ENCODE measurements at regions not wholly inside any gene's neighbourhood (a gene's known extent, or its start where the extent isn't known, plus 50 kb on each side); places are given as distances from the start of the nearest gene placed in this dataset.

GRCh38 chr3:14600856-14601610, 50.5 kb upstream of the CCDC174 start:
- Histone ChIP-seq H3K27ac (ENCODE audit: low read length) (no peak overlapping the region), H3K4me1 (ENCODE audit: insufficient read depth, low read length) (no peaks in the 10 kb centered on the region), H3F3A (ENCODE audit: low read length, unreplicated experiment) (no peaks in the 10 kb centered on the region), H3K9me3 (ENCODE audit: low read length) (no peaks in the 10 kb centered on the region), H3K27me3 (ENCODE audit: low read length) (peaks cover 27% of the 10 kb centered on the region), H3K4me2 (ENCODE audit: low read length) (no peak overlapping the region), H4K20me1 (ENCODE audit: low read length) (no peaks in the 10 kb centered on the region), H3K4me3 (ENCODE audit: low read length) (no peak overlapping the region), H3K9ac (ENCODE audit: low read length) (no peak overlapping the region), H2AFZ (ENCODE audit: low read length) (no peak overlapping the region), H3K9me2 (replicated peaks; ENCODE audit: low read length) (no peaks in the 10 kb centered on the region; the same call in 1 of the 2 replicates), H3K79me2 (ENCODE audit: low read length) (no peaks in the 10 kb centered on the region), H3K36me3 (ENCODE audit: low read depth, low read length) (no peaks in the 10 kb centered on the region)
- ATAC-seq (no peak), DNase-seq (no peak)
- intact Hi-C loops (cut with micrococcal nuclease), result no loop called here
- TF ChIP-seq EZH2 (IDR thresholded peaks at IDR 0.05; ENCODE audit: low read length, unreplicated experiment) (no peak), CTCF (conservative IDR thresholded peaks at IDR 0.05; ENCODE audit: low read depth, low read length) (no peak), EZH2phosphoT487 (IDR thresholded peaks at IDR 0.05; ENCODE audit: borderline replicate concordance, low read length) (no peak)
- CTCF ChIA-PET, result no interaction called here
- POLR2A ChIA-PET (ENCODE audit: unreplicated experiment), result no interaction called here
- no TSS peak for BruUV-seq (replicated peaks)

- no peaks in the 10 kb centered on the region for H3K79me2 ChIP-seq (ENCODE audit: low read length)
- BruUV-seq (replicated peaks), result no TSS peak
- no peaks in the 10 kb centered on the region; the same call in 1 of the 2 replicates for H3K9me2 ChIP-seq (replicated peaks; ENCODE audit: low read length)
- intact Hi-C loops (cut with micrococcal nuclease), result no loop called here
- H3K36me3 ChIP-seq (ENCODE audit: low read depth, low read length), result no peaks in the 10 kb centered on the region
- no peaks in the 10 kb centered on the region for H4K20me1 ChIP-seq (ENCODE audit: low read length)
- H2AFZ ChIP-seq (ENCODE audit: low read length), result no peak overlapping the region
- POLR2A ChIA-PET (ENCODE audit: unreplicated experiment), result no interaction called here
- H3K27me3 ChIP-seq (ENCODE audit: low read length), result peaks cover 27% of the 10 kb centered on the region
- H3K27ac ChIP-seq (ENCODE audit: low read length), result no peak overlapping the region
- no peak for DNase-seq
- CTCF ChIA-PET, result no interaction called here
- H3K4me2 ChIP-seq (ENCODE audit: low read length), result no peak overlapping the region
- no peak for ATAC-seq
- no peaks in the 10 kb centered on the region for H3F3A ChIP-seq (ENCODE audit: low read length, unreplicated experiment)
- no peaks in the 10 kb centered on the region for H3K9me3 ChIP-seq (ENCODE audit: low read length)
- H3K4me3 ChIP-seq (ENCODE audit: low read length), result no peak overlapping the region
- TF ChIP-seq EZH2phosphoT487 (IDR thresholded peaks at IDR 0.05; ENCODE audit: borderline replicate concordance, low read length) (no peak), EZH2 (IDR thresholded peaks at IDR 0.05; ENCODE audit: low read length, unreplicated experiment) (no peak), CTCF (conservative IDR thresholded peaks at IDR 0.05; ENCODE audit: low read depth, low read length) (no peak)
- H3K4me1 ChIP-seq (ENCODE audit: insufficient read depth, low read length), result no peaks in the 10 kb centered on the region
- H3K9ac ChIP-seq (ENCODE audit: low read length), result no peak overlapping the region
These were observed 49.9 kb upstream of the CCDC174 start for GRCh38 chr3:14601692-14602005.
